Endothelial cell of umbilical vein (primary cell): ENCODE measurements at regions not wholly inside any gene's neighbourhood (a gene's known extent, or its start where the extent isn't known, plus 50 kb on each side); places are given as distances from the start of the nearest gene placed in this dataset.

ENCODE experiments used
- BruUV-seq: library from RNA; stranded (reverse); fragments of 400-500 nt; replicated peaks from 2 replicates; lab custom pipeline; 2021; lab: Mats Ljungman, UMichigan
- CTCF ChIA-PET: fragments of 300-600, 350-600 bp; sonication (Branson Sonifier 250); formaldehyde crosslinking; loops from one replicate; lab custom pipeline; 2021; ENCODE audit warnings: antibody characterized with exemption, inconsistent platforms; lab: Charles Lee
- POLR2A ChIA-PET: fragments of 300-600, 350-600 bp; sonication (Branson Sonifier 250); formaldehyde crosslinking; loops from one replicate; lab custom pipeline; 2021; ENCODE audit warnings: antibody characterized with exemption, inconsistent platforms; lab: Charles Lee
- DNase-seq: peaks from one replicate; pipeline ENCODE4 v3.0.0-alpha.2; 2011; ENCODE audit warnings: low read depth, low spot score
- FAIRE-seq: peaks from 2 replicates; lab custom pipeline; 2011; peaks lifted over from hg19 to GRCh38; lab: Jason Lieb, UNC
- H2AFZ ChIP-seq: 2 replicates; pipeline ENCODE4 v1.6.0; 2012; ENCODE audit warnings: low read depth, low read length, control low read depth, inconsistent platforms
- H3K27ac ChIP-seq: 2 replicates; pipeline ENCODE4 v1.5.1; 2011; ENCODE audit warnings: low read depth, mild to moderate bottlenecking, control low read depth, low read length, moderate library complexity; ENCODE audit not compliant: insufficient read depth
- H3K27me3 ChIP-seq, 2 experiments: 2 replicates each; pipeline versions ENCODE4 v1.6.0 to v1.6.1; 2011; ENCODE audit warnings: low read length in 2 of 2, mixed read lengths in 1 of 2; ENCODE audit not compliant: control insufficient read depth in 2 of 2, insufficient read depth in 2 of 2
- H3K36me3 ChIP-seq, 2 experiments: 2 replicates in 1 of 2; 3 replicates in 1 of 2; pipeline ENCODE4 v1.5.1; 2011; ENCODE audit warnings: low read length in 2 of 2, mild to moderate bottlenecking in 1 of 2, moderate library complexity in 1 of 2; ENCODE audit not compliant: control insufficient read depth in 2 of 2, insufficient read depth in 2 of 2; ENCODE audit errors: extremely low read depth in 1 of 2
- H3K4me1 ChIP-seq: 3 replicates; pipeline ENCODE4 v1.5.1; 2011; ENCODE audit warnings: mild to moderate bottlenecking, low read length; ENCODE audit not compliant: control insufficient read depth, insufficient read depth; ENCODE audit errors: extremely low read depth
- H3K4me2 ChIP-seq: 2 replicates; pipeline ENCODE4 v1.6.1; 2011; ENCODE audit warnings: low read length, control low read depth, mixed read lengths; ENCODE audit not compliant: insufficient read depth
- H3K4me3 ChIP-seq, 3 experiments: fragments of 200-600 bp in 1 of 3; sonication (generic), shearing (Covaris generic) in 1 of 3; replicated peaks in 1 of 3; 2 replicates each; pipeline ENCODE4 v1.5.1; 2011 to 2016; ENCODE audit warnings: control low read depth in 3 of 3, low read length in 3 of 3, mild to moderate bottlenecking in 2 of 3, inconsistent platforms in 1 of 3, low read depth in 1 of 3, moderate library complexity in 1 of 3; ENCODE audit not compliant: insufficient read depth in 1 of 3
- H3K79me2 ChIP-seq: 2 replicates; pipeline ENCODE4 v1.6.0; 2012; ENCODE audit warnings: low read length, inconsistent platforms; ENCODE audit not compliant: control insufficient read depth, insufficient read depth
- H3K9ac ChIP-seq: replicated peaks from 2 replicates; pipeline ENCODE3; 2011; ENCODE audit warnings: low read length, control low read depth; ENCODE audit not compliant: insufficient read depth; ENCODE audit errors: extremely low read depth
- H3K9me1 ChIP-seq: replicated peaks from 3 replicates; pipeline ENCODE4 v1.6.0; 2011; ENCODE audit warnings: mild to moderate bottlenecking, low read length; ENCODE audit not compliant: control insufficient read depth, insufficient read depth; ENCODE audit errors: extremely low read depth
- H3K9me3 ChIP-seq: replicated peaks from 2 replicates; pipeline ENCODE4 v1.5.1; 2012; ENCODE audit warnings: low read length, inconsistent platforms; ENCODE audit not compliant: control insufficient read depth, insufficient read depth
- H4K20me1 ChIP-seq: replicated peaks from 2 replicates; pipeline ENCODE3; 2011; ENCODE audit warnings: mild to moderate bottlenecking, low read length; ENCODE audit not compliant: control insufficient read depth, insufficient read depth; ENCODE audit errors: extremely low read depth
- EZH2 ChIP-seq: IDR thresholded peaks from 2 replicates; pipeline ENCODE4 v1.6.1; 2012; ENCODE audit warnings: borderline replicate concordance, low read depth, mild to moderate bottlenecking, moderate library complexity, low read length, inconsistent platforms; ENCODE audit not compliant: severe bottlenecking
- FOS ChIP-seq: IDR thresholded peaks from 2 replicates; pipeline ENCODE4 v1.6.1; 2011; ENCODE audit warnings: mild to moderate bottlenecking, low read length, moderate library complexity, borderline replicate concordance; ENCODE audit not compliant: insufficient read depth
- GATA2 ChIP-seq: IDR thresholded peaks from 2 replicates; pipeline ENCODE4 v1.7.0; 2011; ENCODE audit warnings: low read depth, mild to moderate bottlenecking, moderate library complexity, mixed read lengths, low read length; ENCODE audit not compliant: insufficient read length, insufficient read depth
- JUN ChIP-seq: IDR thresholded peaks from 2 replicates; pipeline ENCODE4 v1.6.1; 2011; ENCODE audit warnings: borderline replicate concordance, low read depth; ENCODE audit not compliant: insufficient read length, insufficient read depth
- MYC ChIP-seq: IDR thresholded peaks from one replicate; pipeline ENCODE4 v1.6.1; 2011; ENCODE audit warnings: mild to moderate bottlenecking, low read depth, low read length
- POLR2A ChIP-seq: IDR thresholded peaks from 2 replicates; pipeline ENCODE4 v1.6.1; 2012; ENCODE audit warnings: low read depth, mild to moderate bottlenecking, control low read depth, low read length
- POLR2AphosphoS5 ChIP-seq: IDR thresholded peaks from 2 replicates; pipeline ENCODE4 v1.6.1; 2012; ENCODE audit warnings: low read depth, mild to moderate bottlenecking, control low read depth, low read length, moderate library complexity; ENCODE audit not compliant: insufficient read depth
- dilution Hi-C: fragments of 300-500 bp; cut with MboI; formaldehyde crosslinking; loops from one replicate; pipeline ENCODE4 v1.15.0; 2019; ENCODE audit warnings: low sequenced_read_pairs; ENCODE audit not compliant: extremely low pct_ligation_motif_present
- intact Hi-C: fragments of 100-400 bp; cut with micrococcal nuclease; formaldehyde crosslinking; loops from one replicate; pipeline ENCODE4 v1.10.0; 2022
- TF ChIP-seq, protein P1 (sequence below): IDR thresholded peaks from 2 replicates; pipeline ENCODE4 v1.6.1; 2011; ENCODE audit not compliant: insufficient read depth, insufficient read length
- TF ChIP-seq, protein P2 (sequence below), 2 donors: IDR thresholded peaks; 1 replicate in 1 of 2; 2 replicates in 1 of 2; pipeline ENCODE4 v1.5.1; 2011; ENCODE audit warnings: low read length in 2 of 2, mild to moderate bottlenecking in 2 of 2, moderate library complexity in 2 of 2, control low read depth in 1 of 2, inconsistent platforms in 1 of 2, low read depth in 1 of 2; ENCODE audit not compliant: insufficient read depth in 1 of 2; ENCODE audit errors: extremely low read depth in 1 of 2

DNA sequence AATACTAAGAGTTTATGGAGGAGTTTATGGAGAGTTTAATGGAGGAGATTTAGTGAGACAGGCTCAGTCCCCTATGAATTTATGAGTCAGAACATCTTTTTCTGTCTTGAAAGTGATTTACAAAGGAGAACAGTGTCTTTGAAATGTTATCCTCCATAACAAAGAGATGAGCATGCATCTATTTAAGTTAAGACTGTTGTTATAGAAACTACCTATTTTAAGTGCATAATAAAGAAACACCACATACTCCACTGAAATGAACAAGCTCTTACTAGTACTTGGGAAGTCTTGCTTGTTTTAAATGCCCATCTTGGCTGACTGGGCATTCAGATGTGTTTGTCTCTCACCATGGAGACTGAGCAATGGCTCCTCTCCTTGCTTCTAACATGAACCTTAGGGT, 118.7 kb upstream of the ACP3 start:
- Histone ChIP-seq H3K9ac (no peak overlapping the region), H3K79me2 (no peaks in the 10 kb centered on the region), H4K20me1 (no peaks in the 10 kb centered on the region), H3K9me3 (no peaks in the 10 kb centered on the region), H3K4me2 (no peak overlapping the region), H3K9me1 (no peaks in the 10 kb centered on the region), H3K4me1 (no peaks in the 10 kb centered on the region), H3K27ac (no peak overlapping the region), H2AFZ (no peak overlapping the region), H3K27me3 (no peaks in the 10 kb centered on the region), H3K36me3 (no peaks in the 10 kb centered on the region), H3K4me3 (no peak overlapping the region)
- no TSS peak for BruUV-seq
- FAIRE-seq (no peak), DNase-seq (no peak)
- CTCF ChIA-PET = no interaction called here
- dilution Hi-C loops = no loop called here
- TF ChIP-seq POLR2AphosphoS5 = no peak
- intact Hi-C loops = no loop called here
- POLR2A ChIA-PET = no interaction called here

- Histone ChIP-seq H3K4me1 (no peaks in the 10 kb centered on the region), H2AFZ (no peak overlapping the region), H3K9me1 (no peaks in the 10 kb centered on the region), H3K27ac (no peak overlapping the region), H3K27me3 (no peaks in the 10 kb centered on the region), H3K9ac (no peak overlapping the region), H4K20me1 (no peaks in the 10 kb centered on the region), H3K36me3 (no peaks in the 10 kb centered on the region), H3K79me2 (no peaks in the 10 kb centered on the region), H3K9me3 (no peaks in the 10 kb centered on the region), H3K4me2 (no peak overlapping the region), H3K4me3 (no peak overlapping the region)
- CTCF ChIA-PET = no interaction called here
- POLR2A ChIA-PET = no interaction called here
- intact Hi-C loops = no loop called here
- dilution Hi-C loops = no loop called here
- TF ChIP-seq MYC (no peak), EZH2 (no peak), GATA2 (no peak), POLR2A (no peak), JUN (no peak), POLR2AphosphoS5 (no peak), FOS (no peak)
- TF ChIP-seq, protein P1, sequence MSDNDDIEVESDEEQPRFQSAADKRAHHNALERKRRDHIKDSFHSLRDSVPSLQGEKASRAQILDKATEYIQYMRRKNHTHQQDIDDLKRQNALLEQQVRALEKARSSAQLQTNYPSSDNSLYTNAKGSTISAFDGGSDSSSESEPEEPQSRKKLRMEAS = no peak
- TF ChIP-seq, protein P2, sequence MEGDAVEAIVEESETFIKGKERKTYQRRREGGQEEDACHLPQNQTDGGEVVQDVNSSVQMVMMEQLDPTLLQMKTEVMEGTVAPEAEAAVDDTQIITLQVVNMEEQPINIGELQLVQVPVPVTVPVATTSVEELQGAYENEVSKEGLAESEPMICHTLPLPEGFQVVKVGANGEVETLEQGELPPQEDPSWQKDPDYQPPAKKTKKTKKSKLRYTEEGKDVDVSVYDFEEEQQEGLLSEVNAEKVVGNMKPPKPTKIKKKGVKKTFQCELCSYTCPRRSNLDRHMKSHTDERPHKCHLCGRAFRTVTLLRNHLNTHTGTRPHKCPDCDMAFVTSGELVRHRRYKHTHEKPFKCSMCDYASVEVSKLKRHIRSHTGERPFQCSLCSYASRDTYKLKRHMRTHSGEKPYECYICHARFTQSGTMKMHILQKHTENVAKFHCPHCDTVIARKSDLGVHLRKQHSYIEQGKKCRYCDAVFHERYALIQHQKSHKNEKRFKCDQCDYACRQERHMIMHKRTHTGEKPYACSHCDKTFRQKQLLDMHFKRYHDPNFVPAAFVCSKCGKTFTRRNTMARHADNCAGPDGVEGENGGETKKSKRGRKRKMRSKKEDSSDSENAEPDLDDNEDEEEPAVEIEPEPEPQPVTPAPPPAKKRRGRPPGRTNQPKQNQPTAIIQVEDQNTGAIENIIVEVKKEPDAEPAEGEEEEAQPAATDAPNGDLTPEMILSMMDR (IDR thresholded peaks at IDR 0.05; ENCODE audit: extremely low read depth in 1 of 2, insufficient read depth in 1 of 2, low read depth in 1 of 2, low read length in 2 of 2) = no peak
- BruUV-seq = no TSS peak
- FAIRE-seq (no peak), DNase-seq (no peak)
These were observed 117.8 kb upstream of the ACP3 start for GRCh38 chr3:132199451-132199850.
